A549 (cell line): ENCODE measurements at regions not wholly inside any gene's neighbourhood (a gene's known extent, or its start where the extent isn't known, plus 50 kb on each side); places are given as distances from the start of the nearest gene placed in this dataset.

ENCODE experiments used
- ATAC-seq, 2 experiments: fragments of 200-7000 bp in 1 of 2; fragments of >200 bp in 1 of 2; cut with Nextera tagmentation in 1 of 2; cut with Tn5 transposase in 1 of 2; 3 replicates each; pipeline versions ENCODE4 v1.8.0 to v1.9.1; 2018 to 2020; ENCODE audit warnings: mild to moderate bottlenecking in 1 of 2, moderate library complexity in 1 of 2
- CTCF ChIA-PET: fragments of 300-600 bp; sonication (Branson Sonifier 250); formaldehyde crosslinking; extraction: SDS; loops from one replicate; lab custom pipeline; 2021; ENCODE audit warnings: antibody characterized with exemption, inconsistent platforms; lab: Yijun Ruan, JAX
- POLR2A ChIA-PET: fragments of 350-600 bp; formaldehyde crosslinking; extraction: SDS; loops from one replicate; lab custom pipeline; 2021; ENCODE audit warnings: antibody characterized with exemption, inconsistent platforms; lab: Yijun Ruan, JAX
- DNase-seq, 2 experiments: peaks; one replicate each; pipeline versions ENCODE4 v3.0.0 to v3.0.0-alpha.2; 2011 to 2016; ENCODE audit warnings: low read depth in 1 of 2, low spot score in 1 of 2
- FAIRE-seq: peaks from 2 replicates; lab custom pipeline; 2011; peaks lifted over from hg19 to GRCh38; lab: Jason Lieb, UNC
- H3K27ac ChIP-seq, 2 experiments: fragments of >200 bp; sonication (Bioruptor Twin); formaldehyde crosslinking; 3 replicates each; pipeline ENCODE4 v1.5.1; 2016 to 2017
- H3K4me1 ChIP-seq: fragments of >200 bp; sonication (Bioruptor Twin); formaldehyde crosslinking; 3 replicates; pipeline ENCODE4 v1.6.1; 2016
- H3K4me2 ChIP-seq: fragments of >200 bp; sonication (Bioruptor Twin); formaldehyde crosslinking; 3 replicates; pipeline ENCODE4 v1.6.1; 2016
- H3K4me3 ChIP-seq: fragments of >200 bp; sonication (Bioruptor Twin); formaldehyde crosslinking; 3 replicates; pipeline ENCODE4 v1.5.1; 2016
- H3K9me3 ChIP-seq: fragments of >200 bp; sonication (Bioruptor Twin); formaldehyde crosslinking; 3 replicates; pipeline ENCODE4 v1.6.1; 2016
- BHLHE40 ChIP-seq: IDR thresholded peaks from 2 replicates; pipeline ENCODE4 v1.6.1; 2012; ENCODE audit warnings: low read depth, low read length, inconsistent platforms
- CHD2 ChIP-seq: fragments of 150-350 bp; IDR thresholded peaks from 2 replicates; pipeline ENCODE4 v1.6.1; 2014; ENCODE audit warnings: low read length; ENCODE audit not compliant: partially characterized antibody
- E2F6 ChIP-seq: IDR thresholded peaks from 2 replicates; pipeline ENCODE4 v1.6.1; 2012; ENCODE audit warnings: low read depth, borderline replicate concordance
- EHF ChIP-seq: fragments of 250-450 bp; sonication (Bioruptor Pico); IDR thresholded peaks from 2 replicates; pipeline ENCODE4 v1.5.0; 2020; ENCODE audit warnings: mild to moderate bottlenecking
- EHMT2 ChIP-seq: fragments of 200-600 bp; sonication (generic); IDR thresholded peaks from 2 replicates; pipeline ENCODE4 v1.6.1; 2016; ENCODE audit warnings: antibody characterized with exemption, low read depth, mild to moderate bottlenecking, moderate library complexity
- ELK1 ChIP-seq: fragments of 150-350 bp; IDR thresholded peaks from 2 replicates; pipeline ENCODE4 v1.6.1; 2014; ENCODE audit warnings: low read depth, mild to moderate bottlenecking, low read length
- ESRRA ChIP-seq: fragments of 150-350 bp; IDR thresholded peaks from 2 replicates; pipeline ENCODE4 v1.6.1; 2014; ENCODE audit warnings: mild to moderate bottlenecking, low read length, borderline replicate concordance
- FOSB ChIP-seq: fragments of 250-450 bp; sonication (Bioruptor Pico); IDR thresholded peaks from 2 replicates; pipeline ENCODE4 v1.5.0; 2020; ENCODE audit warnings: mild to moderate bottlenecking, moderate library complexity
- HOXA7 ChIP-seq: fragments of 250-450 bp; sonication (Bioruptor Pico); IDR thresholded peaks from 2 replicates; pipeline ENCODE4 v1.5.0; 2020; ENCODE audit warnings: mild to moderate bottlenecking, moderate library complexity
- MAFK ChIP-seq: fragments of 450-650 bp; IDR thresholded peaks from 2 replicates; pipeline ENCODE4 v1.6.1; 2014; ENCODE audit not compliant: partially characterized antibody
- MAX ChIP-seq: IDR thresholded peaks from 2 replicates; pipeline ENCODE4 v1.6.1; 2012
- MAZ ChIP-seq: fragments of 150-350 bp; IDR thresholded peaks from 2 replicates; pipeline ENCODE4 v1.6.1; 2014; ENCODE audit warnings: antibody characterized with exemption, low read depth, low read length, borderline replicate concordance
- PBX3 ChIP-seq: IDR thresholded peaks from 2 replicates; pipeline ENCODE4 v1.6.1; 2012
- POLR2A ChIP-seq: IDR thresholded peaks from 2 replicates; pipeline ENCODE4 v1.6.1; 2012; ENCODE audit warnings: mild to moderate bottlenecking, low read length
- ZC3H11A ChIP-seq: fragments of 450-650 bp; IDR thresholded peaks from 2 replicates; pipeline ENCODE4 v1.6.1; 2014; ENCODE audit warnings: antibody characterized with exemption, mild to moderate bottlenecking
- ZFP36 ChIP-seq: fragments of 450-650 bp; IDR thresholded peaks from 2 replicates; pipeline ENCODE4 v1.6.1; 2014; ENCODE audit warnings: borderline replicate concordance; ENCODE audit not compliant: partially characterized antibody
- ZSCAN20 ChIP-seq: fragments of 250-450 bp; sonication (Bioruptor Pico); IDR thresholded peaks from 2 replicates; pipeline ENCODE4 v1.8.0; 2022; ENCODE audit warnings: mild to moderate bottlenecking, moderate library complexity
- WGBS: methylation state at CpG from one replicate; pipeline ENCODE4 v1.1.6; 2017; ENCODE audit errors: missing lambda C conversion rate; 5-methylcytosine and 5-hydroxymethylcytosine counted together
- TF ChIP-seq, protein P1 (sequence below): fragments of 250-450 bp; sonication (Bioruptor Pico); IDR thresholded peaks from 2 replicates; pipeline ENCODE4 v1.5.0; 2021; ENCODE audit warnings: mild to moderate bottlenecking, moderate library complexity, borderline replicate concordance
- TF ChIP-seq, protein P2 (sequence below): fragments of 250-450 bp; sonication (Bioruptor Pico); IDR thresholded peaks from 2 replicates; pipeline ENCODE4 v1.5.0; 2020; ENCODE audit warnings: low read depth, mild to moderate bottlenecking, moderate library complexity
- TF ChIP-seq, protein P3 (sequence below): fragments of >200 bp; sonication (Bioruptor Twin); formaldehyde crosslinking; IDR thresholded peaks from 3 replicates; pipeline ENCODE4 v1.6.1; 2016
- TF ChIP-seq, protein P4 (sequence below): fragments of 200-600 bp; sonication (generic); IDR thresholded peaks from 2 replicates; pipeline ENCODE4 v1.6.1; 2016; ENCODE audit warnings: antibody characterized with exemption, mild to moderate bottlenecking, moderate library complexity

DNA sequence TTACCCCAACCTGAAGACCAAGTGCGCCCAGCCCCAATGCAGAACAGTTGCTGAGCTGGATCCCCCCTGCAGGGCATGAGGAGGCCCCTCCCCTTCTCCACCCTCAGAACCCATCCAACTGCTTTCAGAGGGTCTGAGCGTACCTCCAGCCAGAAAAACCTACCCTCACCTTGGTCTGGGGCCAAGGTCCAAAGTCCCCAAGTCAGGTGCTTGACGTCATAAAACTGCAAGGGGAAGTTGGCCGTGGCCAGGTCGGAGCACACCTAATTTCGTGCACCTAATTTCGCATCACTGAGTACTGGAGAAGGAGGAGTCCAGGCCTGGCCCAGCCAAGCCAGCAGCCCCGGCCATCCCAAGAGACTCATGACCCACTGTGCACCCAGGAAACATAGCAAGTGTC lies 289.8 kb downstream of the CTTN start:
- H3K4me2 ChIP-seq, result no peak overlapping the region
- ChIA-PET POLR2A (no interaction called here), CTCF (interaction anchor here (1.1 kb wide), 1 partner anchor 23 kb away, joined by 3 read pairs; no protein-coding TSS in a partner anchor)
- DNase-seq (no peak), ATAC-seq (no peak), FAIRE-seq (no peak)
- TF ChIP-seq PBX3 (no peak), BHLHE40 (no peak), ZSCAN20 (CRISPR knock-in tag) (no peak), ZFP36 (no peak), POLR2A (no peak), MAFK (no peak), CHD2 (no peak), MAX (no peak), E2F6 (no peak), ZC3H11A (no peak), ESRRA (no peak)
- TF ChIP-seq, protein P1, sequence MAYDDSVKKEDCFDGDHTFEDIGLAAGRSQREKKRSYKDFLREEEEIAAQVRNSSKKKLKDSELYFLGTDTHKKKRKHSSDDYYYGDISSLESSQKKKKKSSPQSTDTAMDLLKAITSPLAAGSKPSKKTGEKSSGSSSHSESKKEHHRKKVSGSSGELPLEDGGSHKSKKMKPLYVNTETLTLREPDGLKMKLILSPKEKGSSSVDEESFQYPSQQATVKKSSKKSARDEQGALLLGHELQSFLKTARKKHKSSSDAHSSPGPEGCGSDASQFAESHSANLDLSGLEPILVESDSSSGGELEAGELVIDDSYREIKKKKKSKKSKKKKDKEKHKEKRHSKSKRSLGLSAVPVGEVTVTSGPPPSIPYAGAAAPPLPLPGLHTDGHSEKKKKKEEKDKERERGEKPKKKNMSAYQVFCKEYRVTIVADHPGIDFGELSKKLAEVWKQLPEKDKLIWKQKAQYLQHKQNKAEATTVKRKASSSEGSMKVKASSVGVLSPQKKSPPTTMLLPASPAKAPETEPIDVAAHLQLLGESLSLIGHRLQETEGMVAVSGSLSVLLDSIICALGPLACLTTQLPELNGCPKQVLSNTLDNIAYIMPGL, result no peak
- TF ChIP-seq, protein P2, sequence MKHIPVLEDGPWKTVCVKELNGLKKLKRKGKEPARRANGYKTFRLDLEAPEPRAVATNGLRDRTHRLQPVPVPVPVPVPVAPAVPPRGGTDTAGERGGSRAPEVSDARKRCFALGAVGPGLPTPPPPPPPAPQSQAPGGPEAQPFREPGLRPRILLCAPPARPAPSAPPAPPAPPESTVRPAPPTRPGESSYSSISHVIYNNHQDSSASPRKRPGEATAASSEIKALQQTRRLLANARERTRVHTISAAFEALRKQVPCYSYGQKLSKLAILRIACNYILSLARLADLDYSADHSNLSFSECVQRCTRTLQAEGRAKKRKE (CRISPR knock-in tag), result no peak
- peaks cover 7% of the 10 kb centered on the region; the same call in 1 of the 3 replicates for H3K9me3 ChIP-seq
- H3K4me1 ChIP-seq, result no peaks in the 10 kb centered on the region
- H3K4me3 ChIP-seq, result no peak overlapping the region
- no peak overlapping the region for H3K27ac ChIP-seq
- WGBS, result 90% methylated on average over 8 of the region's 8 CpGs

GRCh38 chr11:70689764-70690163 lies 291.4 kb downstream of the CTTN start:
- Histone ChIP-seq H3K9me3 (peaks cover 7% of the 10 kb centered on the region; the same call in 1 of the 3 replicates), H3K4me1 (no peaks in the 10 kb centered on the region), H3K27ac (no peak overlapping the region), H3K4me3 (no peak overlapping the region), H3K4me2 (no peak overlapping the region)
- TF ChIP-seq, protein P3, sequence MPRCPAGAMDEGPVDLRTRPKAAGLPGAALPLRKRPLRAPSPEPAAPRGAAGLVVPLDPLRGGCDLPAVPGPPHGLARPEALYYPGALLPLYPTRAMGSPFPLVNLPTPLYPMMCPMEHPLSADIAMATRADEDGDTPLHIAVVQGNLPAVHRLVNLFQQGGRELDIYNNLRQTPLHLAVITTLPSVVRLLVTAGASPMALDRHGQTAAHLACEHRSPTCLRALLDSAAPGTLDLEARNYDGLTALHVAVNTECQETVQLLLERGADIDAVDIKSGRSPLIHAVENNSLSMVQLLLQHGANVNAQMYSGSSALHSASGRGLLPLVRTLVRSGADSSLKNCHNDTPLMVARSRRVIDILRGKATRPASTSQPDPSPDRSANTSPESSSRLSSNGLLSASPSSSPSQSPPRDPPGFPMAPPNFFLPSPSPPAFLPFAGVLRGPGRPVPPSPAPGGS, result no peak
- no peak for TF ChIP-seq EHF (CRISPR knock-in tag)
- TF ChIP-seq MAZ, result no peak
- TF ChIP-seq, protein P4, sequence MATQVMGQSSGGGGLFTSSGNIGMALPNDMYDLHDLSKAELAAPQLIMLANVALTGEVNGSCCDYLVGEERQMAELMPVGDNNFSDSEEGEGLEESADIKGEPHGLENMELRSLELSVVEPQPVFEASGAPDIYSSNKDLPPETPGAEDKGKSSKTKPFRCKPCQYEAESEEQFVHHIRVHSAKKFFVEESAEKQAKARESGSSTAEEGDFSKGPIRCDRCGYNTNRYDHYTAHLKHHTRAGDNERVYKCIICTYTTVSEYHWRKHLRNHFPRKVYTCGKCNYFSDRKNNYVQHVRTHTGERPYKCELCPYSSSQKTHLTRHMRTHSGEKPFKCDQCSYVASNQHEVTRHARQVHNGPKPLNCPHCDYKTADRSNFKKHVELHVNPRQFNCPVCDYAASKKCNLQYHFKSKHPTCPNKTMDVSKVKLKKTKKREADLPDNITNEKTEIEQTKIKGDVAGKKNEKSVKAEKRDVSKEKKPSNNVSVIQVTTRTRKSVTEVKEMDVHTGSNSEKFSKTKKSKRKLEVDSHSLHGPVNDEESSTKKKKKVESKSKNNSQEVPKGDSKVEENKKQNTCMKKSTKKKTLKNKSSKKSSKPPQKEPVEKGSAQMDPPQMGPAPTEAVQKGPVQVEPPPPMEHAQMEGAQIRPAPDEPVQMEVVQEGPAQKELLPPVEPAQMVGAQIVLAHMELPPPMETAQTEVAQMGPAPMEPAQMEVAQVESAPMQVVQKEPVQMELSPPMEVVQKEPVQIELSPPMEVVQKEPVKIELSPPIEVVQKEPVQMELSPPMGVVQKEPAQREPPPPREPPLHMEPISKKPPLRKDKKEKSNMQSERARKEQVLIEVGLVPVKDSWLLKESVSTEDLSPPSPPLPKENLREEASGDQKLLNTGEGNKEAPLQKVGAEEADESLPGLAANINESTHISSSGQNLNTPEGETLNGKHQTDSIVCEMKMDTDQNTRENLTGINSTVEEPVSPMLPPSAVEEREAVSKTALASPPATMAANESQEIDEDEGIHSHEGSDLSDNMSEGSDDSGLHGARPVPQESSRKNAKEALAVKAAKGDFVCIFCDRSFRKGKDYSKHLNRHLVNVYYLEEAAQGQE, result no peak
- no peak for TF ChIP-seq EHMT2
- no peak for TF ChIP-seq ZFP36
- no peak for TF ChIP-seq HOXA7 (CRISPR knock-in tag)
- TF ChIP-seq FOSB (CRISPR knock-in tag), result no peak
- no peak for TF ChIP-seq ELK1
- TF ChIP-seq BHLHE40, result no peak
- ChIA-PET CTCF (no interaction called here), POLR2A (no interaction called here)
- DNase-seq (no peak), FAIRE-seq (no peak), ATAC-seq (no peak)
- WGBS, result 89% methylated on average over 6 of the region's 6 CpGs
